RWPE2 (cell line): ENCODE measurements at regions not wholly inside any gene's neighbourhood (a gene's known extent, or its start where the extent isn't known, plus 50 kb on each side); places are given as distances from the start of the nearest gene placed in this dataset.

Experiments
- ATAC-seq: fragments of 200-7000 bp; cut with Tn5 transposase; 3 replicates; pipeline ENCODE4 v1.9.1; 2021; ENCODE audit warnings: low read depth
- DNase-seq: peaks from one replicate; pipeline ENCODE4 v3.0.0-alpha.2; 2020; ENCODE audit warnings: low spot score
- H3K27ac ChIP-seq: fragments of 450-650 bp; 2 replicates; pipeline ENCODE4 v1.5.1; 2017; ENCODE audit warnings: mild to moderate bottlenecking; ENCODE audit not compliant: poor library complexity, severe bottlenecking
- H3K27me3 ChIP-seq: fragments of 250-450 bp; sonication (Bioruptor Pico); 2 replicates; pipeline ENCODE4 v1.5.1; 2021; ENCODE audit warnings: mild to moderate bottlenecking, moderate library complexity; ENCODE audit not compliant: insufficient read depth, poor library complexity, severe bottlenecking
- H3K36me3 ChIP-seq: fragments of 250-450 bp; sonication (Bioruptor Pico); 2 replicates; pipeline ENCODE4 v1.5.1; 2020; ENCODE audit warnings: low read depth, mild to moderate bottlenecking, moderate library complexity
- H3K4me1 ChIP-seq: fragments of 250-450 bp; sonication (Bioruptor Pico); 2 replicates; pipeline ENCODE4 v1.5.1; 2021; ENCODE audit warnings: mild to moderate bottlenecking, moderate library complexity; ENCODE audit not compliant: insufficient read depth, poor library complexity, severe bottlenecking
- H3K4me3 ChIP-seq: fragments of 250-450 bp; sonication (Bioruptor Pico); 2 replicates; pipeline ENCODE4 v1.5.1; 2021; ENCODE audit warnings: mild to moderate bottlenecking, moderate library complexity; ENCODE audit not compliant: severe bottlenecking
- H3K9me3 ChIP-seq: fragments of 250-450 bp; sonication (Bioruptor Pico); 2 replicates; pipeline ENCODE4 v1.5.1; 2021; ENCODE audit warnings: mild to moderate bottlenecking, moderate library complexity; ENCODE audit not compliant: severe bottlenecking
- TF ChIP-seq, protein P1 (sequence below): fragments of 450-650 bp; IDR thresholded peaks from one replicate; pipeline ENCODE4 v1.5.1; 2017; ENCODE audit warnings: mild to moderate bottlenecking, moderate library complexity; ENCODE audit not compliant: poor library complexity, severe bottlenecking

GRCh38 chr3:5444253-5444652 lies 256.7 kb downstream of the EDEM1 start:
- no peaks in the 10 kb centered on the region for H3K9me3 ChIP-seq
- TF ChIP-seq, protein P1, sequence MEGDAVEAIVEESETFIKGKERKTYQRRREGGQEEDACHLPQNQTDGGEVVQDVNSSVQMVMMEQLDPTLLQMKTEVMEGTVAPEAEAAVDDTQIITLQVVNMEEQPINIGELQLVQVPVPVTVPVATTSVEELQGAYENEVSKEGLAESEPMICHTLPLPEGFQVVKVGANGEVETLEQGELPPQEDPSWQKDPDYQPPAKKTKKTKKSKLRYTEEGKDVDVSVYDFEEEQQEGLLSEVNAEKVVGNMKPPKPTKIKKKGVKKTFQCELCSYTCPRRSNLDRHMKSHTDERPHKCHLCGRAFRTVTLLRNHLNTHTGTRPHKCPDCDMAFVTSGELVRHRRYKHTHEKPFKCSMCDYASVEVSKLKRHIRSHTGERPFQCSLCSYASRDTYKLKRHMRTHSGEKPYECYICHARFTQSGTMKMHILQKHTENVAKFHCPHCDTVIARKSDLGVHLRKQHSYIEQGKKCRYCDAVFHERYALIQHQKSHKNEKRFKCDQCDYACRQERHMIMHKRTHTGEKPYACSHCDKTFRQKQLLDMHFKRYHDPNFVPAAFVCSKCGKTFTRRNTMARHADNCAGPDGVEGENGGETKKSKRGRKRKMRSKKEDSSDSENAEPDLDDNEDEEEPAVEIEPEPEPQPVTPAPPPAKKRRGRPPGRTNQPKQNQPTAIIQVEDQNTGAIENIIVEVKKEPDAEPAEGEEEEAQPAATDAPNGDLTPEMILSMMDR: no peak

DNA sequence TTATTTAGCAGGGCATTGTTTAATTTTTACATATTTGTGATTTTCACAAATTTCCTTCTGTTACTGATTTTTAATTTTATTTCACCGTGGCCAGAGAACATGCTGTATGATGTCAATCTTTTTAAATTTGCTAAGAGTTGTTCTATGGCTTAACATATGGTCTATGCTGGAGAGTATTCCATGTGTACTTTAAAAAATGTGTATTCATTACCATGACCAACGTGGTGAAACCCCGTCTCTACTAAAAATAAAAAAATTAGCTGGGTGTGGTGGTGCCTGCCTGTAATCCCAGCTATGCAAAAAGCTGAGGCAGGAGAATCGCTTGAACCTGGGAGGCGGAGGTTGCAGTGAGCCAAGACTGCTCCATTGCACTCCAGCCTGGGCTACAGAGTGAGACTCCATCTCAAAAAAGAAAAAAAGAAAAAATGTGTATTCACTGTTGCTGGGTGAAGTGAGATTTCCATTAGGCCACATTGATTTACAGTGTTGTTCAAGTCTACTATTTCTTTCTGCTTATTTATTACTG lies 258.2 kb downstream of the EDEM1 start:
- Histone ChIP-seq H3K36me3 (no peaks in the 10 kb centered on the region), H3K27ac (no peak overlapping the region), H3K9me3 (no peaks in the 10 kb centered on the region), H3K4me1 (no peaks in the 10 kb centered on the region), H3K4me3 (no peak overlapping the region), H3K27me3 (no peaks in the 10 kb centered on the region)
- DNase-seq: no peak
- TF ChIP-seq, protein P1: no peak
- no peak for ATAC-seq

More at GRCh38 chr3:5444253-5444652, 256.7 kb downstream of the EDEM1 start:
- no peak for ATAC-seq
- DNase-seq: no peak
- no peaks in the 10 kb centered on the region for H3K27me3 ChIP-seq
- H3K4me3 ChIP-seq: no peak overlapping the region
- H3K27ac ChIP-seq: no peak overlapping the region
- no peaks in the 10 kb centered on the region for H3K36me3 ChIP-seq
- H3K4me1 ChIP-seq: no peaks in the 10 kb centered on the region

- Histone ChIP-seq H3K27ac (no peak overlapping the region), H3K9me3 (no peaks in the 10 kb centered on the region), H3K36me3 (no peaks in the 10 kb centered on the region), H3K4me1 (no peaks in the 10 kb centered on the region), H3K27me3 (no peaks in the 10 kb centered on the region), H3K4me3 (no peak overlapping the region)
- no peak for ATAC-seq
- DNase-seq: no peak
- TF ChIP-seq, protein P1: no peak
Measured at GRCh38 chr3:5448246-5448645, 260.7 kb downstream of the EDEM1 start.

DNA sequence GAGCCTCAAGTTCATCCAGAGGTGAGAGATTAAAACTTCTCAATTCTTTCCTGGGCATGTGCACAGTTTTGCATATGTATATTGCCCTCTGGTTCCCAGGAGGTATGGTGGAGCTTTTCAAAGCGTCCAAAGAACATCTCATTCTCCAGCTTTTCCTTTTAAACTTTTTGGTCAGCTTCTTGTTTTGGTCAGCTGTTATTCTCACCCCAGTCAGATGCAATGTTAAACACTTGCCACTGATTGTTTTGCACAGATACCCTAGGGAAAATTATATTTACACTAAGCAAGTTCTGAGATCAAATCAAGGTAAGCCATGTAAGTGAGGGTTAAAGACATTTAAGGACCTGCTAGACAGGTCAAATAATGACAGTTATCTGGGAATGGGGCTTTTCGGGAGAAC lies 261.3 kb downstream of the EDEM1 start:
- no peaks in the 10 kb centered on the region for H3K4me1 ChIP-seq
- no peaks in the 10 kb centered on the region for H3K36me3 ChIP-seq
- DNase-seq (no peak), ATAC-seq (no peak)
- TF ChIP-seq, protein P1: no peak
- no peak overlapping the region for H3K4me3 ChIP-seq
- H3K9me3 ChIP-seq: no peaks in the 10 kb centered on the region
- H3K27ac ChIP-seq: no peak overlapping the region
- no peaks in the 10 kb centered on the region for H3K27me3 ChIP-seq

GRCh38 chr3:5456199-5456598 lies 268.7 kb downstream of the EDEM1 start:
- ATAC-seq (no peak), DNase-seq (no peak)
- Histone ChIP-seq H3K36me3 (no peaks in the 10 kb centered on the region), H3K27me3 (no peaks in the 10 kb centered on the region), H3K9me3 (no peaks in the 10 kb centered on the region), H3K4me3 (no peak overlapping the region), H3K4me1 (no peaks in the 10 kb centered on the region), H3K27ac (no peak overlapping the region)
- TF ChIP-seq, protein P1: no peak
